ENCODE measurements at regions not wholly inside any gene's neighbourhood (a gene's known extent, or its start where the extent isn't known, plus 50 kb on each side); places are given as distances from the start of the nearest gene placed in this dataset.

DNA sequence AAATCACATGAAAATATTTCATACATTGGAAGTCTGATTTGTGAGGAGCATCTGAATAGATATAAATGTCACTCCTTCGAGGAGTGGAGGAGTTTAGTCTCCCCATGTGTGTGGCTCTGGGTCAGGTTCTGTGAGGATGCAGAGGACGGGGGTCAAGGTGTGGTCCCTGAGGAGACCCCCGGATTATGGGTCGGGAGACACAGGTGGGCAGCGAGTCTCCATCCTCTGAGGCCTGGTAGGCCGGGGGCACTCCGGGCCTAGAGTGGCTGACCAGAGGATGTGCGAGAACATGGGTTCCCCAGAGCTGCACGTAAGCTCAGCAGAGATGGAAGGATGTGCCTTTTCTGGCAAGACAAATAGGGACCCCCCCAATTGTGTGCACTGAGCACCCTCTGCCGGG lies 93.4 kb upstream of the TCERG1L start:
- Mint-ChIP-seq H3K4me3 (no peak overlapping the region), H3K36me3 (ENCODE audit: insufficient read depth) (no peaks in the 10 kb centered on the region), H3K27me3 (no peaks in the 10 kb centered on the region), H3K9me3 (no peaks in the 10 kb centered on the region), H3K27ac (ENCODE audit: low read depth) (no peak overlapping the region), H3K4me1 (no peaks in the 10 kb centered on the region)
- DNase-seq (ENCODE audit: low spot score in 2 of 2), result no peak
- no peak for ATAC-seq (replicated peaks; ENCODE audit: extremely low read depth, poor library complexity, severe bottlenecking)

DNA sequence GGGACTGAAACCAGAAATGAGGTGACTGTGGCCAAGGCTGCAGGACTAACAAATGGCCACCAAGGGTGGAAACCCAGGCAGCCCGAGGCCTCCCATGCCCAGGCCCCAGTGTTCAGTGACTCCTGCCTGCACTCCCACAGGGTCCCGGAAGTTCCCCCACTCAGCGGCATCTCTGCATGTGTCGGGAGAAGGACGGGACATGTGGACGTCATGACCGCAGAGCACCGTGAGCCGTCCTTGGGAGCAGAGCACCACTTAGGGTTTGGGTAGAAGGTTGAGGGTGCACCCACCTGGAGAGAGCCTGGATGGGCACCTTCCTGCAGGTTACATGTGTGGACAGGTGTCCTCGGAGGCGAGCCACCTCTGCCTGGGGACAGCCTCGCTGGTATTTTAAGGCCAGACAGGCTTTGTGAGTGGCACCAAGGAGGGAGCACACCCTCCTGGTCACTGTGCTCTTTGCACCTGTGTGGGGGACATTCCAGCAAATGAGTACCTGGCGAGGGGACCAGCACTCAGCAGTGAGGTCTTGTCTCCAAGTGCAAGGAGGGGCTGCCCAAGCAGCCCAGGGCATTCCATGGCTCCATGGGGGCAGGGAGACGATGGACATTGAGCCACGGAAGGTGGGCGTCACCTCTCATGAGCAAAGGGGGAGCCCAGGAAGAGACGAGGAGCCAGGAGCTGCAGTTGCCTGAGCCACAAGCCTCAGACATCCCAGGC lies 95.3 kb upstream of the TCERG1L start:
- Mint-ChIP-seq H3K27ac (ENCODE audit: low read depth) (no peak overlapping the region), H3K36me3 (ENCODE audit: insufficient read depth) (no peaks in the 10 kb centered on the region), H3K4me1 (no peaks in the 10 kb centered on the region), H3K9me3 (no peaks in the 10 kb centered on the region), H3K27me3 (no peaks in the 10 kb centered on the region), H3K4me3 (no peak overlapping the region)
- ATAC-seq (replicated peaks; ENCODE audit: extremely low read depth, poor library complexity, severe bottlenecking) (no peak), DNase-seq (ENCODE audit: low spot score in 2 of 2) (no peak)

- no peak overlapping the region for H3K27ac Mint-ChIP-seq (ENCODE audit: low read depth)
- H3K4me1 Mint-ChIP-seq, result no peaks in the 10 kb centered on the region
- H3K9me3 Mint-ChIP-seq, result peaks cover 11% of the 10 kb centered on the region
- DNase-seq (ENCODE audit: low spot score in 2 of 2) (no peak), ATAC-seq (replicated peaks; ENCODE audit: extremely low read depth, poor library complexity, severe bottlenecking) (no peak)
- no peak overlapping the region for H3K4me3 Mint-ChIP-seq
- H3K27me3 Mint-ChIP-seq, result no peaks in the 10 kb centered on the region
- H3K36me3 Mint-ChIP-seq (ENCODE audit: insufficient read depth), result no peaks in the 10 kb centered on the region
Observed at GRCh38 chr10:131418681-131419080, 107.2 kb upstream of the TCERG1L start.

GRCh38 chr10:131419797-131420196 lies 108.3 kb upstream of the TCERG1L start:
- no peak for DNase-seq (ENCODE audit: low spot score in 2 of 2)
- H3K27ac Mint-ChIP-seq (ENCODE audit: low read depth), result no peak overlapping the region
- H3K4me1 Mint-ChIP-seq, result no peaks in the 10 kb centered on the region
- H3K36me3 Mint-ChIP-seq (ENCODE audit: insufficient read depth), result no peaks in the 10 kb centered on the region
- no peak for ATAC-seq (replicated peaks; ENCODE audit: extremely low read depth, poor library complexity, severe bottlenecking)
- H3K4me3 Mint-ChIP-seq, result no peak overlapping the region
- H3K27me3 Mint-ChIP-seq, result no peaks in the 10 kb centered on the region
- peaks cover 11% of the 10 kb centered on the region for H3K9me3 Mint-ChIP-seq

GRCh38 chr10:131420867-131421266 lies 109.3 kb upstream of the TCERG1L start:
- ATAC-seq (replicated peaks; ENCODE audit: extremely low read depth, poor library complexity, severe bottlenecking) (no peak), DNase-seq (ENCODE audit: low spot score in 2 of 2) (no peak)
- H3K4me3 Mint-ChIP-seq, result no peak overlapping the region
- H3K27ac Mint-ChIP-seq (ENCODE audit: low read depth), result no peak overlapping the region
- H3K36me3 Mint-ChIP-seq (ENCODE audit: insufficient read depth), result no peaks in the 10 kb centered on the region
- no peaks in the 10 kb centered on the region for H3K27me3 Mint-ChIP-seq
- H3K4me1 Mint-ChIP-seq, result no peaks in the 10 kb centered on the region
- peaks cover 12% of the 10 kb centered on the region for H3K9me3 Mint-ChIP-seq

DNA sequence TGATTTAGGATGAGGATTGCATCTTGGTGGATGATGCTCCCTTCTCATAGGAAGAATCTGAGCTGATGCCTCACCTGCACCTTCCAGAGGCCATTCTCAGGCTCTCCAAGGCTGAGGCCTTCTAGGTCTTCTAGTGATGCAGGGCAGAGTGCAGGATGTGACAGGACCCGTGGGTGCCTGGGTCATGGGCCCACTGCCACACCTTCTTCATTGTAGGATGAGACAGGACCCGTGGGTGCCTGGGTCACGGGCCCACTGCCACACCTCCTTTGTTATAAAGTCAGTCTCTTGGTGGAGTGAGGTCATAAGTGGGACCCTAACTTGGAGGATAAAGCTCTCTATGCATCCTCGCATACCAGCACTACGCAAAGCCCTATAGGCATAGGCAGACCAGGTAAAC lies 109.9 kb upstream of the TCERG1L start:
- Mint-ChIP-seq H3K4me1 (no peaks in the 10 kb centered on the region), H3K4me3 (no peak overlapping the region), H3K36me3 (ENCODE audit: insufficient read depth) (no peaks in the 10 kb centered on the region), H3K27me3 (no peaks in the 10 kb centered on the region), H3K27ac (ENCODE audit: low read depth) (no peak overlapping the region), H3K9me3 (peaks cover 10% of the 10 kb centered on the region)
- DNase-seq (ENCODE audit: low spot score in 2 of 2) (no peak), ATAC-seq (replicated peaks; ENCODE audit: extremely low read depth, poor library complexity, severe bottlenecking) (no peak)

GRCh38 chr10:131422731-131423130 lies 111.2 kb upstream of the TCERG1L start:
- H3K9me3 Mint-ChIP-seq, result peaks cover 10% of the 10 kb centered on the region
- H3K36me3 Mint-ChIP-seq (ENCODE audit: insufficient read depth), result no peaks in the 10 kb centered on the region
- H3K27me3 Mint-ChIP-seq, result no peaks in the 10 kb centered on the region
- DNase-seq (ENCODE audit: low spot score in 2 of 2) (no peak), ATAC-seq (replicated peaks; ENCODE audit: extremely low read depth, poor library complexity, severe bottlenecking) (no peak)
- H3K4me3 Mint-ChIP-seq, result no peak overlapping the region
- no peak overlapping the region for H3K27ac Mint-ChIP-seq (ENCODE audit: low read depth)
- H3K4me1 Mint-ChIP-seq, result no peaks in the 10 kb centered on the region

DNA sequence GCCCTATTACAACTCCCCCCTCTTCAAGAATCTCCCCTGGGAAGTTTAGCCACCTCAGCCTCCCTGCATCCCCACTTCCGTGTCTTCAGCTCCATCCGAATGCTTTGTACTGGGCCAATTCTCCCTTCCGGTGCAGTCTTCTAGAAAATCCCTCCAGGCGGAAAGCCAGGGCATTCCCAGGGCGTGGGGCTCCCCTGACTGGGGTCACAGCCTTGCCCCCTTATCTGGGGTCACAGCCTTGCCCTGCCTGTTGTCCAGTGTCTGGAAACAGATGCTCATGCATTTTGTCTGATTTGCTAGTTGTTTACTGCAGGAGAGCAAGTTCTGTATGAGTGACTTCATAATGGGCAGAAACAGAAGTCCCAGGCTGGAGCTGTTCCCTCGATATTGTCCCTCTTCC lies 112.5 kb upstream of the TCERG1L start:
- DNase-seq (ENCODE audit: low spot score in 2 of 2), result no peak
- no peak overlapping the region for H3K27ac Mint-ChIP-seq (ENCODE audit: low read depth)
- no peaks in the 10 kb centered on the region for H3K36me3 Mint-ChIP-seq (ENCODE audit: insufficient read depth)
- no peak for ATAC-seq (replicated peaks; ENCODE audit: extremely low read depth, poor library complexity, severe bottlenecking)
- H3K4me3 Mint-ChIP-seq, result no peak overlapping the region
- H3K27me3 Mint-ChIP-seq, result no peaks in the 10 kb centered on the region
- H3K4me1 Mint-ChIP-seq, result no peaks in the 10 kb centered on the region
- peaks cover 10% of the 10 kb centered on the region for H3K9me3 Mint-ChIP-seq

DNA sequence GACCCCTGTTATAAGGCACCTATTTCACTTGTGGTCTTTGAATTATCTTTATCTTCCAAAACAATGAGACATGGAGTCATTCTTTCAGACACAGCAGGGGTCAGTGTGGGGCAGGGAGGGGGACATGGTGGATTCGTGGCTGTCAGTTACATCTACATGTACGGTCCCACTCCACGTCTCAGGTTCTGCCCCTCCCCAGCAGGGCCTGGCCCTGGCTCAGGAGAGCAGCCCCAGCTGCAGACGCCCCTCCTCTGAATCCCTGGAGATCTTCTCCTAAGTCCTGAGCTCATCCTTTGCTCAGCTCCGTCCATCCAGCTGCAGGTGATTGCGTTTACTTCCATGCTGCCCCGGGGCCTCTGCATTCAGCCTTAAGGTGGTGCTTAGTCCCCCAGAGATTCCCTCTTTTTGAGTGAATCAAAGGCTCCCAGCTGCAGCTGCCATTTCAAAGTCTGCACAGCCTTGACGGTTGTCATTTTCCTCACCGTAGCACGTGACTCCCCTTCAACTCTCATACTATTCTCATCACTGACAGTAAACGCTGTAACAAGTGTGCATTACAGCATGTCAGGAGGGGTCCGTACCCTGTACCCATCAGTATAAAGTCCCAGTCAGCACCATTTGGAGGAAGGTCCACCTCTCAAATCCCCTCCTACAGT lies 113.4 kb upstream of the TCERG1L start:
- DNase-seq (ENCODE audit: low spot score in 2 of 2) (no peak), ATAC-seq (replicated peaks; ENCODE audit: extremely low read depth, poor library complexity, severe bottlenecking) (no peak)
- Mint-ChIP-seq H3K36me3 (ENCODE audit: insufficient read depth) (no peaks in the 10 kb centered on the region), H3K27ac (ENCODE audit: low read depth) (no peak overlapping the region), H3K27me3 (peaks cover 8% of the 10 kb centered on the region), H3K4me3 (no peak overlapping the region), H3K4me1 (no peaks in the 10 kb centered on the region), H3K9me3 (peaks cover 6% of the 10 kb centered on the region)

DNA sequence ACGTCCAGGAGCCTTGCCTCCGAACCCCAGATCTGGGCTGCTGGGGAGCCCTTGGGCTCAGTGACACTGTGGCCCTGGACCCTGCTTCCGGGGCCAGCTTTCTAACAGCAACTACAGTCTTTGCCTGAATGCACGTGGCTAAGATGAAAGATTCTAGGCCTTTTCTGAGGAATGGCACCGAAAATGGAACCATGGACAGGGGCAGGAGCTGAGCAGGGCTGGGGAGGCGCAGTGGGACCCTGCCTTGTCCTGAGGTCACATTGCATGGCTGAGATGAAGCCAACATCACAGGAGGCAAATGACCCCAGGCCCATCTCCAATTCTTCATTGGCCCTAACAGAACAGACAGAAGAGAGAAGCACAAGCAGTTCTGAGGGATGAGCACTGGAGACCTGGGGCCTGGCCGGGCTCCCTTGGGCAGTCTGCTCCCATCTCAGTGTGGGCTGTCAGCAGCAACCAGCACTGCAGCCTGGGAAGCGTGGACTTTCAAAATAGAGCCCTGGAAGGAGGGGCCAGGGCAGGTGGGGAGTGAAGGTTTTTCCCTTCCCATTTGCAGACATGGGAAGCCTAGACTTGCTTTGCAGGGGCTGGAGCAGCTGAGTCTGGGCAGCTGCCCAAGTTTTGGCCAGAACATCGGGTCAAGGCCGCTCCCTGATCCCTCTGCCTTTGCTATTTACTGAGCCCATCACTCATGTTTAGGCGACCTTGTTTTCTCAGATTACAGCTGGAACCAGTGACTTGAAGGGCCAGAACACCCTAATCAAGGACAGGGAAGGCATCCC lies 114.4 kb upstream of the TCERG1L start:
- no peaks in the 10 kb centered on the region for H3K4me1 Mint-ChIP-seq
- H3K9me3 Mint-ChIP-seq, result peaks cover 5% of the 10 kb centered on the region

GRCh38 chr10:131426534-131426898 lies 115.0 kb upstream of the TCERG1L start:
- Mint-ChIP-seq H3K27ac (ENCODE audit: low read depth) (no peak overlapping the region), H3K4me1 (no peaks in the 10 kb centered on the region), H3K9me3 (peaks cover 6% of the 10 kb centered on the region), H3K27me3 (peaks cover 23% of the 10 kb centered on the region), H3K36me3 (ENCODE audit: insufficient read depth) (no peaks in the 10 kb centered on the region), H3K4me3 (no peak overlapping the region)
- DNase-seq (ENCODE audit: low spot score in 2 of 2), result no peak
- ATAC-seq (replicated peaks; ENCODE audit: extremely low read depth, poor library complexity, severe bottlenecking), result no peak

More for the DNA sequence above, 114.4 kb upstream of the TCERG1L start:
- H3K27ac Mint-ChIP-seq (ENCODE audit: low read depth), result no peak overlapping the region
- no peak overlapping the region for H3K4me3 Mint-ChIP-seq
- no peak for ATAC-seq (replicated peaks; ENCODE audit: extremely low read depth, poor library complexity, severe bottlenecking)
- peaks cover 17% of the 10 kb centered on the region for H3K27me3 Mint-ChIP-seq
- no peak for DNase-seq (ENCODE audit: low spot score in 2 of 2)
- no peaks in the 10 kb centered on the region for H3K36me3 Mint-ChIP-seq (ENCODE audit: insufficient read depth)

DNA sequence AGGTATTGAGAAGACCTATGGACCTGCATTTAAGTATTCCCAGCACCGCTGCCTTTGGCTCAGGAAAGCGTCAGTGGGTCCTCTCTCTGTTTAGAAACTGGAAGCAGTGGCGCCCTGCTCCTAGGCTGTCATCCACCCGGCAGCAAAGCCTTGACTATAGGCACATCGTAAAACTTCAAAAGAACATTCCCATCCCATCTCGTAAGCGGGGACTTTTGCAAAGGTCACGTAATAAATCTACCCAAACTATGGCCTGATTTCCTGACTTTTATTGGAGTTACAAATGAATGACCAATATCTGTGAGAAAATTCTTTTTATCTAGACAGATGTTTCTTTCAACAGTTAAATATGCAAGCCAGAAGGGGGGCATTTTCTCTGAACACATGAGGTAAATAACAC lies 115.8 kb upstream of the TCERG1L start:
- Mint-ChIP-seq H3K4me3 (no peak overlapping the region), H3K27ac (ENCODE audit: low read depth) (no peak overlapping the region), H3K4me1 (no peaks in the 10 kb centered on the region), H3K36me3 (ENCODE audit: insufficient read depth) (no peaks in the 10 kb centered on the region), H3K27me3 (peaks cover 30% of the 10 kb centered on the region), H3K9me3 (peaks cover 12% of the 10 kb centered on the region)
- DNase-seq (ENCODE audit: low spot score in 2 of 2), result no peak
- ATAC-seq (replicated peaks; ENCODE audit: extremely low read depth, poor library complexity, severe bottlenecking), result no peak

DNA sequence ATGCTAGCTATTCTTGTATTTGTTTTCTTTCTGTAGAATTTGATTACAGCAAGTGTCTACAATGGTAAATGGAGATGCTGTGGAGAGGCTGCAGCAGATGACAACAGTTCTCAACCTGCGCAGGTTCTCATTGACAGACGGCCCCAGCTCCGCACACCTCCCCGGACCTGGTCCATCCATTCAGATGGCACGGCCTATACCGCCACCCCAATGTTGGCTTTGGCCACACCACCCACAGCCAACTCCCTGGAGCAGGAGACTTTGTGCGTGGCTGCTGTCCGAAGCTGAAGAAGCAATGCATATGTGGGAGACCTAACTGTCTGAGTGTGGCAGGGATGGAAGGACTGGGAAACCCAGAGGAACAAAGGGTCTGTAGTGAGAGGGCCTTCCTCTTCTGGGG lies 116.4 kb upstream of the TCERG1L start:
- Mint-ChIP-seq H3K9me3 (peaks cover 12% of the 10 kb centered on the region), H3K4me1 (no peaks in the 10 kb centered on the region), H3K4me3 (no peak overlapping the region), H3K27me3 (peaks cover 30% of the 10 kb centered on the region), H3K36me3 (ENCODE audit: insufficient read depth) (peaks cover 3% of the 10 kb centered on the region), H3K27ac (ENCODE audit: low read depth) (no peak overlapping the region)
- ATAC-seq (replicated peaks; ENCODE audit: extremely low read depth, poor library complexity, severe bottlenecking) (no peak), DNase-seq (ENCODE audit: low spot score in 2 of 2) (no peak)
